ENCODE measurements at regions not wholly inside any gene's neighbourhood (a gene's known extent, or its start where the extent isn't known, plus 50 kb on each side); places are given as distances from the start of the nearest gene placed in this dataset.
A peak's percentile ranks its signal among the peaks of the same experiment; 100 is the strongest.

GRCh38 chr6:56890683-56891429 is 64.1 kb upstream of the BEND6 start (continued):
- TF ChIP-seq ZZZ3 (IDR thresholded peaks at IDR 0.05; ENCODE audit: control insufficient read depth, insufficient read length, low read depth) (no peak), E2F4 (IDR thresholded peaks at IDR 0.05; ENCODE audit: low read depth, low read length) (no peak), RCOR1 (conservative IDR thresholded peaks at IDR 0.05; ENCODE audit: low read depth, low read length) (0 out of 2 replicates have a peak, but pooled peaks have one; percentile 41), EP300 (IDR thresholded peaks at IDR 0.05; ENCODE audit: borderline replicate concordance in 1 of 2, control insufficient read depth in 1 of 2, low read depth in 2 of 2, low read length in 2 of 2) (peak; percentile 78 to 86; a peak in 3 of 4 replicates), GATAD2B (conservative IDR thresholded peaks at IDR 0.05; ENCODE audit: low read depth) (no peak), MTA2 (IDR thresholded peaks at IDR 0.05; ENCODE audit: low read depth) (0 out of 2 replicates have a peak, but pooled peaks have one; percentile 47), CTCF (IDR thresholded peaks at IDR 0.05 in 2 of 3, conservative IDR thresholded peaks at IDR 0.05 in 1 of 3; ENCODE audit: control insufficient read depth in 2 of 3, extremely low read depth in 1 of 3, insufficient read depth in 1 of 3, low read depth in 3 of 3, low read length in 3 of 3) (no peak), POU2F2 (IDR thresholded peaks at IDR 0.05; ENCODE audit: borderline replicate concordance, low read depth, low read length) (peak; percentile 73; the same call in 2 of the 3 replicates), IKZF2 (IDR thresholded peaks at IDR 0.05) (peak in 1 of 2 experiments; percentile 32; a peak in 2 of 4 replicates), HSF1 (IDR thresholded peaks at IDR 0.05; ENCODE audit: low read depth, low read length) (no peak), YY1 (IDR thresholded peaks at IDR 0.05; ENCODE audit: low read depth, low read length) (0 out of 2 replicates have a peak, but pooled peaks have one; percentile 14), CUX1 (IDR thresholded peaks at IDR 0.05; ENCODE audit: insufficient replicate concordance, low read depth, low read length) (no peak), CHD2 (IDR thresholded peaks at IDR 0.05; ENCODE audit: borderline replicate concordance, low read depth, low read length) (0 out of 2 replicates have a peak, but pooled peaks have one; percentile 23), JUNB (IDR thresholded peaks at IDR 0.05) (peak; percentile 96), ZBED1 (IDR thresholded peaks at IDR 0.05; ENCODE audit: borderline replicate concordance) (peak; percentile 79; the same call in 1 of the 2 replicates), PML (IDR thresholded peaks at IDR 0.05; ENCODE audit: low read length) (0 out of 2 replicates have a peak, but pooled peaks have one; percentile 59)
